Ecto neural progenitor cell (in vitro differentiated cells): ENCODE measurements at regions not wholly inside any gene's neighbourhood (a gene's known extent, or its start where the extent isn't known, plus 50 kb on each side); places are given as distances from the start of the nearest gene placed in this dataset.
"Not testable (repeated sequence)": the region's sequence is repeated elsewhere in the genome, so short reads cannot be mapped to it uniquely, and the experiment has no call there.

ENCODE experiments used
- DNase-seq: peaks from one replicate; pipeline ENCODE4 v3.0.0-alpha.2; 2018; ENCODE audit warnings: low spot score

GRCh38 chr3:75242012-75242735 is 422.0 kb upstream of the FRG2C start:
- DNase-seq: no peak

- no peak for DNase-seq
Measured at GRCh38 chr3:75248974-75249373, 415.2 kb upstream of the FRG2C start.

GRCh38 chr3:75254685-75255084 is 409.4 kb upstream of the FRG2C start:
- DNase-seq: no peak

- not testable (repeated sequence) for DNase-seq
Measured at GRCh38 chr3:75258825-75259683, 405.1 kb upstream of the FRG2C start.

GRCh38 chr3:75260975-75261374 is 403.2 kb upstream of the FRG2C start:
- DNase-seq: not testable (repeated sequence)

GRCh38 chr3:75262661-75263060 is 401.5 kb upstream of the FRG2C start:
- DNase-seq: no peak

GRCh38 chr3:75265897-75266296 is 398.2 kb upstream of the FRG2C start:
- no peak for DNase-seq

GRCh38 chr3:75268576-75268975 is 395.6 kb upstream of the FRG2C start:
- not testable (repeated sequence) for DNase-seq

GRCh38 chr3:75272237-75272636 is 391.9 kb upstream of the FRG2C start:
- not testable (repeated sequence) for DNase-seq

GRCh38 chr3:75272691-75273090 is 391.4 kb upstream of the FRG2C start:
- no peak for DNase-seq

- not testable (repeated sequence) for DNase-seq
Measured at GRCh38 chr3:75285531-75286148, 378.5 kb upstream of the FRG2C start.

- DNase-seq: not testable (repeated sequence)
Measured at GRCh38 chr3:75288972-75289574, 375.1 kb upstream of the FRG2C start.

- peak; percentile 67 for DNase-seq
Measured at GRCh38 chr3:75294124-75294523, 370.0 kb upstream of the FRG2C start.

GRCh38 chr3:75295013-75295412 is 369.1 kb upstream of the FRG2C start:
- DNase-seq: no peak

- no peak for DNase-seq
Measured at GRCh38 chr3:75296858-75297257, 367.3 kb upstream of the FRG2C start.

- DNase-seq: no peak
Measured at GRCh38 chr3:75300606-75301005, 363.5 kb upstream of the FRG2C start.

GRCh38 chr3:75301050-75301449 is 363.1 kb upstream of the FRG2C start:
- not testable (repeated sequence) for DNase-seq

GRCh38 chr3:75303741-75304140 is 360.4 kb upstream of the FRG2C start:
- no peak for DNase-seq

GRCh38 chr3:75305901-75306300 is 358.2 kb upstream of the FRG2C start:
- no peak for DNase-seq

- DNase-seq: not testable (repeated sequence)
Measured at GRCh38 chr3:75311306-75311705, 352.8 kb upstream of the FRG2C start.

GRCh38 chr3:75312469-75312868 is 351.7 kb upstream of the FRG2C start:
- DNase-seq: not testable (repeated sequence)

GRCh38 chr3:75319776-75320175 is 344.4 kb upstream of the FRG2C start:
- DNase-seq: not testable (repeated sequence)
